ENCODE measurements at regions not wholly inside any gene's neighbourhood (a gene's known extent, or its start where the extent isn't known, plus 50 kb on each side); places are given as distances from the start of the nearest gene placed in this dataset.
"Not testable (repeated sequence)": the region's sequence is repeated elsewhere in the genome, so short reads cannot be mapped to it uniquely, and the experiment has no call there.

GRCh38 chr11:121996574-121996973, 119.4 kb downstream of the BLID start:
- 81 to 85% methylated on average over 1 of the region's 1 CpG for WGBS, 2 experiments
- Histone ChIP-seq H3K4me1 (ENCODE audit: control insufficient read depth, insufficient read depth, low read length) (no peaks in the 10 kb centered on the region), H3K36me3 (ENCODE audit: control insufficient read depth, insufficient read depth, low read length) (no peaks in the 10 kb centered on the region), H3K27ac (ENCODE audit: insufficient read depth, low read depth, low read length, poor library complexity, severe bottlenecking) (no peak overlapping the region), H3K27me3 (ENCODE audit: control insufficient read depth, insufficient read depth, low read length, poor library complexity, severe bottlenecking) (no peaks in the 10 kb centered on the region), H3K9me3 (ENCODE audit: control insufficient read depth, low read length) (no peaks in the 10 kb centered on the region), H3K4me3 (ENCODE audit: insufficient read depth, low read depth, low read length) (no peak overlapping the region)

GRCh38 chr11:121983901-121984300, 132.1 kb downstream of the BLID start:
- H3K36me3 ChIP-seq (ENCODE audit: control insufficient read depth, insufficient read depth, low read length), result no peaks in the 10 kb centered on the region
- 80 to 89% methylated on average over 1 to 2 of the region's 3 CpGs for WGBS, 2 experiments

DNA sequence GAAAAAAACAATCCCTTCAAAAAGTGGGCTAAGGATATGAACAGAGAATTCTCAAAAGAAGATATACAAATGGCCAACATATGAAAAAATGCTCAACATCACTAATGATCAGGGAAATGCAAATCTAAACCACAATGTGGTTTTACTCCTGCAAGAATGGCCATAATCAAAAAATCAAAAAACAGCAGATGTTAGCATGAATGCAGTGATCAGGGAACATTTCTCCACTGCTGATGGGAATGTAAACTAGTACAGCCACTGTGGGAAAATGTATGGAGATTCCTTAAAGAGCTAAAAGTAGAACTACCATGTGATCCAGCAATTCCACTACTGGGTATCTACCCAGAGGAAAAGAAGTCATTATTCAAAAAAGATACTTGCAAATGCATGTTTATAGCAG, 138.1 kb downstream of the BLID start:
- H3K4me1 ChIP-seq (ENCODE audit: control insufficient read depth, insufficient read depth, low read length); H3K27ac ChIP-seq (ENCODE audit: insufficient read depth, low read depth, low read length, poor library complexity, severe bottlenecking); H3K4me3 ChIP-seq (ENCODE audit: insufficient read depth, low read depth, low read length); H3K27me3 ChIP-seq (ENCODE audit: control insufficient read depth, insufficient read depth, low read length, poor library complexity, severe bottlenecking); H3K9me3 ChIP-seq (ENCODE audit: control insufficient read depth, low read length); H3K36me3 ChIP-seq (ENCODE audit: control insufficient read depth, insufficient read depth, low read length): not testable (repeated sequence)

More at GRCh38 chr11:121983901-121984300, 132.1 kb downstream of the BLID start:
- H3K27me3 ChIP-seq (ENCODE audit: control insufficient read depth, insufficient read depth, low read length, poor library complexity, severe bottlenecking), result no peaks in the 10 kb centered on the region
- no peak overlapping the region for H3K27ac ChIP-seq (ENCODE audit: insufficient read depth, low read depth, low read length, poor library complexity, severe bottlenecking)
- H3K4me3 ChIP-seq (ENCODE audit: insufficient read depth, low read depth, low read length), result no peak overlapping the region
- H3K9me3 ChIP-seq (ENCODE audit: control insufficient read depth, low read length), result no peaks in the 10 kb centered on the region
- H3K4me1 ChIP-seq (ENCODE audit: control insufficient read depth, insufficient read depth, low read length), result no peaks in the 10 kb centered on the region

GRCh38 chr11:121968638-121969037, 147.4 kb downstream of the BLID start:
- H3K9me3 ChIP-seq (ENCODE audit: control insufficient read depth, low read length), result no peaks in the 10 kb centered on the region
- H3K27me3 ChIP-seq (ENCODE audit: control insufficient read depth, insufficient read depth, low read length, poor library complexity, severe bottlenecking), result no peaks in the 10 kb centered on the region
- no peak overlapping the region for H3K4me3 ChIP-seq (ENCODE audit: insufficient read depth, low read depth, low read length)
- H3K27ac ChIP-seq (ENCODE audit: insufficient read depth, low read depth, low read length, poor library complexity, severe bottlenecking), result no peak overlapping the region
- H3K36me3 ChIP-seq (ENCODE audit: control insufficient read depth, insufficient read depth, low read length), result no peaks in the 10 kb centered on the region
- 93 to 100% methylated on average over 2 of the region's 2 CpGs for WGBS, 2 experiments
- H3K4me1 ChIP-seq (ENCODE audit: control insufficient read depth, insufficient read depth, low read length), result peaks cover 7% of the 10 kb centered on the region

GRCh38 chr11:121967131-121967704, 148.8 kb downstream of the BLID start:
- no peaks in the 10 kb centered on the region for H3K27me3 ChIP-seq (ENCODE audit: control insufficient read depth, insufficient read depth, low read length, poor library complexity, severe bottlenecking)
- WGBS, 2 experiments, result 89% methylated on average over 10 of the region's 10 CpGs
- H3K4me3 ChIP-seq (ENCODE audit: insufficient read depth, low read depth, low read length), result no peak overlapping the region
- H3K36me3 ChIP-seq (ENCODE audit: control insufficient read depth, insufficient read depth, low read length), result no peaks in the 10 kb centered on the region
- H3K27ac ChIP-seq (ENCODE audit: insufficient read depth, low read depth, low read length, poor library complexity, severe bottlenecking), result no peak overlapping the region
- H3K4me1 ChIP-seq (ENCODE audit: control insufficient read depth, insufficient read depth, low read length), result peaks cover 7% of the 10 kb centered on the region
- no peaks in the 10 kb centered on the region for H3K9me3 ChIP-seq (ENCODE audit: control insufficient read depth, low read length)

GRCh38 chr11:121965330-121965729, 150.7 kb downstream of the BLID start:
- H3K36me3 ChIP-seq (ENCODE audit: control insufficient read depth, insufficient read depth, low read length), result no peaks in the 10 kb centered on the region

GRCh38 chr11:121964591-121964990, 151.4 kb downstream of the BLID start:
- H3K9me3 ChIP-seq (ENCODE audit: control insufficient read depth, low read length), result no peaks in the 10 kb centered on the region
- no peaks in the 10 kb centered on the region for H3K27me3 ChIP-seq (ENCODE audit: control insufficient read depth, insufficient read depth, low read length, poor library complexity, severe bottlenecking)
- no peaks in the 10 kb centered on the region for H3K36me3 ChIP-seq (ENCODE audit: control insufficient read depth, insufficient read depth, low read length)
- WGBS, 2 experiments, result 85 to 93% methylated on average over 4 of the region's 4 CpGs
- H3K4me1 ChIP-seq (ENCODE audit: control insufficient read depth, insufficient read depth, low read length), result peaks cover 7% of the 10 kb centered on the region
- H3K27ac ChIP-seq (ENCODE audit: insufficient read depth, low read depth, low read length, poor library complexity, severe bottlenecking), result no peak overlapping the region
- H3K4me3 ChIP-seq (ENCODE audit: insufficient read depth, low read depth, low read length), result no peak overlapping the region

More at GRCh38 chr11:121965330-121965729, 150.7 kb downstream of the BLID start:
- Histone ChIP-seq H3K27me3 (ENCODE audit: control insufficient read depth, insufficient read depth, low read length, poor library complexity, severe bottlenecking) (no peaks in the 10 kb centered on the region), H3K4me1 (ENCODE audit: control insufficient read depth, insufficient read depth, low read length) (peaks cover 7% of the 10 kb centered on the region), H3K27ac (ENCODE audit: insufficient read depth, low read depth, low read length, poor library complexity, severe bottlenecking) (no peak overlapping the region), H3K4me3 (ENCODE audit: insufficient read depth, low read depth, low read length) (no peak overlapping the region), H3K9me3 (ENCODE audit: control insufficient read depth, low read length) (no peaks in the 10 kb centered on the region)
- WGBS, 2 experiments, result 90 to 91% methylated on average over 4 of the region's 4 CpGs

DNA sequence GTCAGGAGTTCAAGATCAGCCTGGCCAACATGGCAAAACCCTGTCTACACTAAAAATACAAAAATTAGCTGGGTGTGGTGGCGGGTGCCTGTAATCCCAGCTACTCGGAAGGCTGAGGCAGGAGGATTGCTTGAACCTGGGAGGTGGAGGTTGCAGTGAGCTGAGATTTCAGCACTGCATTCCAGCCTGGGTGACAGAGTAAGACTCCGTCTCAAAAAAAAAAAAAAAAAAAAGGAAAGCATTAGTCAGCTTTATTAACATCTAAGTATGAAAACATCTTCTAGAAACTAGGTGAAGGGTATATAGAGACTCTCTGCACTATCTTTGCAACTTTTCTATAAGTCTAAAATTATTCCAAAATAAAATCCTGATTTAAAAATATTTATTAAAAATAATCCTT, 152.2 kb downstream of the BLID start:
- H3K27me3 ChIP-seq (ENCODE audit: control insufficient read depth, insufficient read depth, low read length, poor library complexity, severe bottlenecking); H3K4me3 ChIP-seq (ENCODE audit: insufficient read depth, low read depth, low read length); H3K36me3 ChIP-seq (ENCODE audit: control insufficient read depth, insufficient read depth, low read length); H3K9me3 ChIP-seq (ENCODE audit: control insufficient read depth, low read length); H3K4me1 ChIP-seq (ENCODE audit: control insufficient read depth, insufficient read depth, low read length); H3K27ac ChIP-seq (ENCODE audit: insufficient read depth, low read depth, low read length, poor library complexity, severe bottlenecking): not testable (repeated sequence)
- 93 to 100% methylated on average over 2 to 3 of the region's 3 CpGs for WGBS, 2 experiments

DNA sequence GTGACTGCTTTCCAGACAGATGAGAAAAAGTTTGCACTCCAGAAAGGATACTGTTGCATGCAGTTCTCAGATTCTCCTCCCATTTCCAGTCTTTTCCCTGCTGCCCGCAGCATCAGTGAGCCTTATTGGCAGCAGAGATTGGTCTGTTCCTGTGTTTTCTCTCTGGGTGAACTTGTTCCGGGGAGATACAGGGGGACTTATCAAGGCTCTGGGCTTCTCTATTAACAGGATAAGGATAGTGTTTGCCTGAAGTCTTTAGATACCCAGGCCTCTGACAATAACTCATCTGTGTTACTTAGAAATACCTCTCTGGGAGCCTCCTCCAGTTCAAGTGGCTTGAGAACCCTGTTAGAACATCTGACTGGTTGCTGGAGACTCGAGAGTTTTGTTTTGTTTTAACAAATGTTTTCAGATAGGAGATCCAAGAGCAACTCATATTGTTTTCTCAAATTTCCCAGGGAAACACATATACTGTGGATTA, 154.7 kb downstream of the BLID start:
- H3K27ac ChIP-seq (ENCODE audit: insufficient read depth, low read depth, low read length, poor library complexity, severe bottlenecking), result no peak overlapping the region
- no peaks in the 10 kb centered on the region for H3K4me1 ChIP-seq (ENCODE audit: control insufficient read depth, insufficient read depth, low read length)
- H3K4me3 ChIP-seq (ENCODE audit: insufficient read depth, low read depth, low read length), result no peak overlapping the region
- no peaks in the 10 kb centered on the region for H3K36me3 ChIP-seq (ENCODE audit: control insufficient read depth, insufficient read depth, low read length)
- 80 to 96% methylated on average over 3 of the region's 3 CpGs for WGBS, 2 experiments
- H3K9me3 ChIP-seq (ENCODE audit: control insufficient read depth, low read length), result no peaks in the 10 kb centered on the region
- H3K27me3 ChIP-seq (ENCODE audit: control insufficient read depth, insufficient read depth, low read length, poor library complexity, severe bottlenecking), result no peaks in the 10 kb centered on the region

- no peak overlapping the region for H3K4me3 ChIP-seq (ENCODE audit: insufficient read depth, low read depth, low read length)
- WGBS, 2 experiments, result 93 to 94% methylated on average over 5 of the region's 5 CpGs
- no peaks in the 10 kb centered on the region for H3K36me3 ChIP-seq (ENCODE audit: control insufficient read depth, insufficient read depth, low read length)
- H3K27ac ChIP-seq (ENCODE audit: insufficient read depth, low read depth, low read length, poor library complexity, severe bottlenecking), result no peak overlapping the region
- no peaks in the 10 kb centered on the region for H3K27me3 ChIP-seq (ENCODE audit: control insufficient read depth, insufficient read depth, low read length, poor library complexity, severe bottlenecking)
- H3K4me1 ChIP-seq (ENCODE audit: control insufficient read depth, insufficient read depth, low read length), result no peaks in the 10 kb centered on the region
- no peaks in the 10 kb centered on the region for H3K9me3 ChIP-seq (ENCODE audit: control insufficient read depth, low read length)
These were observed 157.1 kb downstream of the BLID start for GRCh38 chr11:121958971-121959325.
